ENCODE measurements at regions not wholly inside any gene's neighbourhood (a gene's known extent, or its start where the extent isn't known, plus 50 kb on each side); places are given as distances from the start of the nearest gene placed in this dataset.

- TF ChIP-seq CTCF (conservative IDR thresholded peaks at IDR 0.05) (no peak), EZH2 (IDR thresholded peaks at IDR 0.05; ENCODE audit: low read depth) (no peak)
These were observed 172.6 kb upstream of the CDH13 start for GRCh38 chr16:82454152-82454551.

Data from PC-9 (cell line).